ENCODE measurements at regions not wholly inside any gene's neighbourhood (a gene's known extent, or its start where the extent isn't known, plus 50 kb on each side); places are given as distances from the start of the nearest gene placed in this dataset.

- TF ChIP-seq CTCF (IDR thresholded peaks at IDR 0.05) (no peak), POLR2A (IDR thresholded peaks at IDR 0.05) (no peak)
These were observed 149.7 kb downstream of the CCT6B start for GRCh38 chr17:34811561-34811960.
